ENCODE measurements at regions not wholly inside any gene's neighbourhood (a gene's known extent, or its start where the extent isn't known, plus 50 kb on each side); places are given as distances from the start of the nearest gene placed in this dataset.

DNA sequence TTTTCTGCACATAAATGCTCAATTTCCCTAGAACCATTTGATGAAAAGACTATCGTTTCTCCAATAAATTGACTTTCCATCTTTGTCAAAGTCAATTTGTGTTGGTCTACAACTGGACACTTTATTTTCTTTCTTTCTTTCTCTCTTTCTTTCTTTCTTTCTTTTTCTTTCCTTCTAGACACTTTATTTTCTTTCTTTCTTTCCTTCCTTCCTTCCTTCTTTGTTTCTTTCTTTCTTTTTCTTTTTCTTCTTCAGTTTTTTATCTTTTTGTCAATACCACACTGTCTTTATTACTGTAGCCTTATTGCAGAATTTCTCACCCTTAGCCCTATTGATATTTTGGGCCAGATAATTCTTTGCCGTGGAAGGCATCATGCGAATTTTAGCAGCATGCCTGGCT is 73.5 kb downstream of the FASLG start:
- TF ChIP-seq TAF1 (IDR thresholded peaks at IDR 0.05; ENCODE audit: low read depth, low read length) = no peak
- TF ChIP-seq POLR2AphosphoS5 (IDR thresholded peaks at IDR 0.05; ENCODE audit: low read depth, low read length) = no peak
- TF ChIP-seq POLR2A (IDR thresholded peaks at IDR 0.05; ENCODE audit: low read depth, low read length) = no peak
- no peak for TF ChIP-seq POU2F2 (IDR thresholded peaks at IDR 0.05; ENCODE audit: low read depth, low read length)
- TF ChIP-seq SPI1 (IDR thresholded peaks at IDR 0.05; ENCODE audit: low read depth, low read length) = no peak
